Endothelial cell of umbilical vein (primary cell): ENCODE measurements at regions not wholly inside any gene's neighbourhood (a gene's known extent, or its start where the extent isn't known, plus 50 kb on each side); places are given as distances from the start of the nearest gene placed in this dataset.

Experiments used
- BruUV-seq: library from RNA; stranded (reverse); fragments of 400-500 nt; replicated peaks from 2 replicates; lab custom pipeline; 2021; lab: Mats Ljungman, UMichigan
- CTCF ChIA-PET: fragments of 300-600, 350-600 bp; sonication (Branson Sonifier 250); formaldehyde crosslinking; loops from one replicate; lab custom pipeline; 2021; ENCODE audit warnings: antibody characterized with exemption, inconsistent platforms; lab: Charles Lee
- POLR2A ChIA-PET: fragments of 300-600, 350-600 bp; sonication (Branson Sonifier 250); formaldehyde crosslinking; loops from one replicate; lab custom pipeline; 2021; ENCODE audit warnings: antibody characterized with exemption, inconsistent platforms; lab: Charles Lee
- DNase-seq: peaks from one replicate; pipeline ENCODE4 v3.0.0-alpha.2; 2011; ENCODE audit warnings: low read depth, low spot score
- FAIRE-seq: peaks from 2 replicates; lab custom pipeline; 2011; peaks lifted over from hg19 to GRCh38; lab: Jason Lieb, UNC
- H2AFZ ChIP-seq: 2 replicates; pipeline ENCODE4 v1.6.0; 2012; ENCODE audit warnings: low read depth, low read length, control low read depth, inconsistent platforms
- H3K27ac ChIP-seq: 2 replicates; pipeline ENCODE4 v1.5.1; 2011; ENCODE audit warnings: low read depth, mild to moderate bottlenecking, control low read depth, low read length, moderate library complexity; ENCODE audit not compliant: insufficient read depth
- H3K27me3 ChIP-seq, 2 experiments: 2 replicates each; pipeline versions ENCODE4 v1.6.0 to v1.6.1; 2011; ENCODE audit warnings: low read length in 2 of 2, mixed read lengths in 1 of 2; ENCODE audit not compliant: control insufficient read depth in 2 of 2, insufficient read depth in 2 of 2
- H3K36me3 ChIP-seq, 2 experiments: 2 replicates in 1 of 2; 3 replicates in 1 of 2; pipeline ENCODE4 v1.5.1; 2011; ENCODE audit warnings: low read length in 2 of 2, mild to moderate bottlenecking in 1 of 2, moderate library complexity in 1 of 2; ENCODE audit not compliant: control insufficient read depth in 2 of 2, insufficient read depth in 2 of 2; ENCODE audit errors: extremely low read depth in 1 of 2
- H3K4me1 ChIP-seq: 3 replicates; pipeline ENCODE4 v1.5.1; 2011; ENCODE audit warnings: mild to moderate bottlenecking, low read length; ENCODE audit not compliant: control insufficient read depth, insufficient read depth; ENCODE audit errors: extremely low read depth
- H3K4me2 ChIP-seq: 2 replicates; pipeline ENCODE4 v1.6.1; 2011; ENCODE audit warnings: low read length, control low read depth, mixed read lengths; ENCODE audit not compliant: insufficient read depth
- H3K4me3 ChIP-seq, 3 experiments: fragments of 200-600 bp in 1 of 3; sonication (generic), shearing (Covaris generic) in 1 of 3; replicated peaks in 1 of 3; 2 replicates each; pipeline ENCODE4 v1.5.1; 2011 to 2016; ENCODE audit warnings: control low read depth in 3 of 3, low read length in 3 of 3, mild to moderate bottlenecking in 2 of 3, inconsistent platforms in 1 of 3, low read depth in 1 of 3, moderate library complexity in 1 of 3; ENCODE audit not compliant: insufficient read depth in 1 of 3
- H3K79me2 ChIP-seq: 2 replicates; pipeline ENCODE4 v1.6.0; 2012; ENCODE audit warnings: low read length, inconsistent platforms; ENCODE audit not compliant: control insufficient read depth, insufficient read depth
- H3K9ac ChIP-seq: replicated peaks from 2 replicates; pipeline ENCODE3; 2011; ENCODE audit warnings: low read length, control low read depth; ENCODE audit not compliant: insufficient read depth; ENCODE audit errors: extremely low read depth
- H3K9me1 ChIP-seq: replicated peaks from 3 replicates; pipeline ENCODE4 v1.6.0; 2011; ENCODE audit warnings: mild to moderate bottlenecking, low read length; ENCODE audit not compliant: control insufficient read depth, insufficient read depth; ENCODE audit errors: extremely low read depth
- H3K9me3 ChIP-seq: replicated peaks from 2 replicates; pipeline ENCODE4 v1.5.1; 2012; ENCODE audit warnings: low read length, inconsistent platforms; ENCODE audit not compliant: control insufficient read depth, insufficient read depth
- H4K20me1 ChIP-seq: replicated peaks from 2 replicates; pipeline ENCODE3; 2011; ENCODE audit warnings: mild to moderate bottlenecking, low read length; ENCODE audit not compliant: control insufficient read depth, insufficient read depth; ENCODE audit errors: extremely low read depth
- CTCF ChIP-seq, 2 donors: IDR thresholded peaks; 1 replicate in 1 of 2; 2 replicates in 1 of 2; pipeline ENCODE4 v1.5.1; 2011; ENCODE audit warnings: low read length in 2 of 2, mild to moderate bottlenecking in 2 of 2, moderate library complexity in 2 of 2, control low read depth in 1 of 2, inconsistent platforms in 1 of 2, low read depth in 1 of 2; ENCODE audit not compliant: insufficient read depth in 1 of 2; ENCODE audit errors: extremely low read depth in 1 of 2
- EZH2 ChIP-seq: IDR thresholded peaks from 2 replicates; pipeline ENCODE4 v1.6.1; 2012; ENCODE audit warnings: borderline replicate concordance, low read depth, mild to moderate bottlenecking, moderate library complexity, low read length, inconsistent platforms; ENCODE audit not compliant: severe bottlenecking
- FOS ChIP-seq: IDR thresholded peaks from 2 replicates; pipeline ENCODE4 v1.6.1; 2011; ENCODE audit warnings: mild to moderate bottlenecking, low read length, moderate library complexity, borderline replicate concordance; ENCODE audit not compliant: insufficient read depth
- GATA2 ChIP-seq: IDR thresholded peaks from 2 replicates; pipeline ENCODE4 v1.7.0; 2011; ENCODE audit warnings: low read depth, mild to moderate bottlenecking, moderate library complexity, mixed read lengths, low read length; ENCODE audit not compliant: insufficient read length, insufficient read depth
- JUN ChIP-seq: IDR thresholded peaks from 2 replicates; pipeline ENCODE4 v1.6.1; 2011; ENCODE audit warnings: borderline replicate concordance, low read depth; ENCODE audit not compliant: insufficient read length, insufficient read depth
- MAX ChIP-seq: IDR thresholded peaks from 2 replicates; pipeline ENCODE4 v1.6.1; 2011; ENCODE audit not compliant: insufficient read depth, insufficient read length
- MYC ChIP-seq: IDR thresholded peaks from one replicate; pipeline ENCODE4 v1.6.1; 2011; ENCODE audit warnings: mild to moderate bottlenecking, low read depth, low read length
- POLR2A ChIP-seq: IDR thresholded peaks from 2 replicates; pipeline ENCODE4 v1.6.1; 2012; ENCODE audit warnings: low read depth, mild to moderate bottlenecking, control low read depth, low read length
- POLR2AphosphoS5 ChIP-seq: IDR thresholded peaks from 2 replicates; pipeline ENCODE4 v1.6.1; 2012; ENCODE audit warnings: low read depth, mild to moderate bottlenecking, control low read depth, low read length, moderate library complexity; ENCODE audit not compliant: insufficient read depth
- dilution Hi-C: fragments of 300-500 bp; cut with MboI; formaldehyde crosslinking; loops from one replicate; pipeline ENCODE4 v1.15.0; 2019; ENCODE audit warnings: low sequenced_read_pairs; ENCODE audit not compliant: extremely low pct_ligation_motif_present
- intact Hi-C: fragments of 100-400 bp; cut with micrococcal nuclease; formaldehyde crosslinking; loops from one replicate; pipeline ENCODE4 v1.10.0; 2022

- TF ChIP-seq FOS = no peak
- no peak for TF ChIP-seq EZH2
- TF ChIP-seq MYC = no peak
- TF ChIP-seq MAX = no peak
- TF ChIP-seq GATA2 = no peak
- no peak for TF ChIP-seq CTCF (IDR thresholded peaks at IDR 0.05; ENCODE audit: extremely low read depth in 1 of 2, insufficient read depth in 1 of 2, low read depth in 1 of 2, low read length in 2 of 2)
- TF ChIP-seq POLR2AphosphoS5 = no peak
- no peak for TF ChIP-seq POLR2A
- TF ChIP-seq JUN = no peak
- BruUV-seq = no TSS peak
- no peaks in the 10 kb centered on the region for H3K79me2 ChIP-seq
- no peak overlapping the region for H3K4me3 ChIP-seq
- CTCF ChIA-PET = interaction anchor here (0.8 to 4.4 kb wide), 4 partner anchors 12 to 267 kb away, joined by 3 to 45 read pairs (median 4); no protein-coding TSS in a partner anchor
- FAIRE-seq (no peak), DNase-seq (no peak)
- no peaks in the 10 kb centered on the region for H3K9me1 ChIP-seq
- dilution Hi-C loops = no loop called here
- no peaks in the 10 kb centered on the region for H4K20me1 ChIP-seq
- H3K9me3 ChIP-seq = no peaks in the 10 kb centered on the region
- no peak overlapping the region for H3K9ac ChIP-seq
- H3K4me1 ChIP-seq = peaks cover 19% of the 10 kb centered on the region
- H3K4me2 ChIP-seq = no peak overlapping the region
- no peaks in the 10 kb centered on the region for H3K27me3 ChIP-seq
- no peaks in the 10 kb centered on the region for H3K36me3 ChIP-seq
- no peak overlapping the region for H3K27ac ChIP-seq
- no peak overlapping the region for H2AFZ ChIP-seq
- intact Hi-C loops = loop anchor here (10.0 kb wide), 1 partner anchor 81 kb away; no protein-coding TSS in a partner anchor
- POLR2A ChIA-PET = no interaction called here
These were observed 116.1 kb upstream of the ZNF366 start for GRCh38 chr5:72623323-72623722.
